ENCODE measurements at regions not wholly inside any gene's neighbourhood (a gene's known extent, or its start where the extent isn't known, plus 50 kb on each side); places are given as distances from the start of the nearest gene placed in this dataset.
A peak's percentile ranks its signal among the peaks of the same experiment; 100 is the strongest.
"Not testable (repeated sequence)": the region's sequence is repeated elsewhere in the genome, so short reads cannot be mapped to it uniquely, and the experiment has no call there.

DNA sequence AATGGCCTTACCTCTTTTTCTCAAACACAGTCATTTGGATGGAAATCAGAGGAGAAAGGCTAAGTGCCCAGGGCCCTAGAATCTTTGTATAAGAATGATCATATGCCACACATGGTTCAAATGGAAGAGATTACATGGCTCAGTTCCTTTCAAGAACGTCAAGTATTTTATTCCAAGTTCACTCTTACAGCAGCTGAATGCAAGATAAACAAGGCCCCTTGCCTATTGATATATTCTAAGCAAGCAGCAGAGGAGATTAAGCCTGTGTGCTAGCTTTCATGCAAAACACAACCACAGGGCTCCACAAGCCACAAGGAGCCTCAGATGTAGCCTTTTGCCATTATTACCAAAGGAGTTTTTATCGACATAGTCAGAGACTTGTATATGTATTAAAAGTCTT, 55.3 kb upstream of the SLCO6A1 start:
- no peak for DNase-seq

DNA sequence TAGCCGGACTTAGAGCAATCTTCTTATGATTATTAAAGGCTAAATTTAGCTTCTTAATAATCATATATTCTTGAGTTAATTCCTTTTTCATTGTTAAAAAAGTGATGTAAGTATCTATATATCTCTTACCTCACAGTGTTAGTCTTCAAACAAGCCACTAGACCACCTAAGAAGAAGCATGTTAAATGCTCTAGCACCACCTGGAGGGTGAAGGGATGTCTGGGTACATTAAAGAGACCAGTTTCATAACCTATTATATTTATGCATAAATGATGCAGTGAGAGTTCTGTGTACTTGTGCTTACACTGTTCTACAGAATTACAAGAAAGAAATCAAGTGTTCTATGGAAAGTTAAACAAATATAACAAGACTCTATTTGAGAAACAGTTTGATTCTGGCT, 55.9 kb upstream of the SLCO6A1 start:
- DNase-seq: no peak

DNA sequence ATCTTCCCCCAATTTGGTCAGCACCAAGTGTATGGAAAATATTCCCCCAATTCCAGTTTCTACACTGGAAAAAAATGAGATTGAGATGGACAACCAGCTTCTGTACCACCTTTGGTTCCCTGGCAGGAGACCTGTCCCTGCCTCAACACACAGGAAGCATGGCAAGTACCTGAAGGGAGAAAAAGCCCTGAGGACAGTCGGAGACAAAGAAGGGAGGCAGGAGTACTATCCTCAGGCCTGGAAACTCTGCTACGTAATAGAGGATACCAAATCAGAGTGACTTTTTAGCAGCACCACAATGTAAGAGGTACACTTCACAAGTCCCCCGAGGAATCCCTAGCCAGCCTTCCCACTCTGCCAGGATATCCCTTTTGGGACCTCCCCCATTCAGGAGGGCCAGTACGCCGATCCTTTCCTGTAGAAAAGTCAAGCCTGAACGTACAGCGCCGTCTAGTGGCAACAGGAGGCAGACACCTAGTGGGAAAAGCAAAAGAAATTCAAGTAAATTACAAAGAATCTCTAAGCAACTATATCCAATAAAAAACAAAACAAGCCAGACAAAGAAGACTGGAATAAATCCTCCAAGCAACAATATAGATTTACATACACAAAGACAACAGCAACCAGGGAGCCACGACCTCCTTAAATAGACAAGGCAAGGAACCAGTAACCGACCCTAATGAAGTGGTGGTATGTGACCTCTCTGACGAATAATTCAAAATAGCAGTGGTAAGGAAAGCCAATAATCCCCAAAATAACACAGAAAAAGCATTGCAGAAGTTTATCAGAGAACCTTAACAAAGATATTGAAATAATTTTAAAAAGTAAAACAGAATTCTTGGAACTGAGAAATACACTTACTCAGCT, 63.3 kb upstream of the SLCO6A1 start:
- no peak for DNase-seq

DNA sequence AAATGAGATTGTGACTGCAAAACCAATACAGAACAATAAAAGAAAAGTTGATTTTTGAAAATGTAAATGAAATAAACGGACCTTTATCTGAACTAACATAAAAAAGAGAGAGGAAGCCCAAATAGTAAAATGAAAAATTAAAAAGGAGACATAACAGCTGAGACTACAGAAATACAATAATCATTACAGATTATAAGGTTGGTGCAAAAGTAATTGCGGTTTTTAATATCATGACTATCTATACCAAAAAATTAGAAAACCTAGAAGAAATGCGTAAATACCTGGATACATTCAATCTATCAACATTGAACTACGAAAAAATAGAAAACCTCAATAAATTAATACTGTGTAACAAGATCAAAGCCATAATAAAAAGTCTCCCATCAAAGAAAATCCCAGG, 71.9 kb upstream of the SLCO6A1 start:
- no peak for DNase-seq

DNA sequence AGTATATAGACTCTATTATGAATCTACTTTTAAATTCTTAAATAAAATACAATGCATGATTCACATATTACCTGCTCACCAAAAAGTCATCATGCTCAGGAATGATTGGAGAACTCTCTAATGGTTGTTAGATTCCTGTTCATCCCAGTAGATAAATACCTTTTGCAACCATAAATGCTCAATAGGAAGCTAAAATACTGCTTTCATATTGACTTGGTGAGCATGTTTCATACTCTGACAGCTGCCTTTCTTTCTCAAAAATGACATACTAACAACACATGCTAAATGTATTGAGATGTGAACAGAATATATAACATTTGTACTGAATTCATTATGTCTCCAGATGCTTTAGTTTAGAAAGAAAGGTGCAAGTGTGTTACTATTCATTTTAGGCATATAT, 79.6 kb upstream of the SLCO6A1 start:
- DNase-seq: no peak

DNA sequence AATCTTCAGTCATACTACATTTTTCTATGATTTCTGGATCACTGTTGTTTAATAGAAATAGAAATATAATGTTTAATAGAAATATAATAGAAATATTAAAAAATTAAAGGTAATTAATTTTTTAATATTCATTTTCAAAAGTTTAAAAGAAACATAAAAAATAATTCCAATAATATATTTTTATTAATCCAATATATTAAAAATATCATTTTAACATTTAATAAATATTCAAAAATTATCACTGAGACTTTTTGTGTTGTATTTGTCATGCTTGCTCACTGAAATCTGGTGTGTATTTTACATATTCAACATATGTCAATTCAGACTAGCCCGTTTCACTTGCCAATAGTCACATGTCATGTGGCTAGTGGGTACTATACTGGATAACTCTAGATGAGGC, 80.6 kb upstream of the SLCO6A1 start:
- no peak for DNase-seq

DNA sequence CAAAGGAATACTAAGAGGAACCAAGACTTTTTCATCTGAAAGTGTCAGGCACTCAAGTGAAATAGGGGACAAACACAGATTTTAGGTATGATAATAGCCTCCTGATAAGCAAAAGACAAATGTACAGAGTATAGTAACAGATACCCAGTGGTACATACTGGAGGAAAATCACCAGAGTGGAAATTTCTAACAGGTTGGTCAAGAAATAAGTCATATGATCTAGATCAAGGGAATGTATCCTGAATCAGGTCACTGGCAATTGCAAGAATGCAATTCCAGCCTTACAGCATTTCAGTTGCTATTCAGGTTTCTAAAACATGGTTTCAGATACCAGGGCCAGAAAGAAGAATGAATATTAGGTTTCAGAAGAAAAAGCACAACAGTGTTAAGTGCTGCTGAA, 82.2 kb upstream of the SLCO6A1 start:
- no peak for DNase-seq

DNA sequence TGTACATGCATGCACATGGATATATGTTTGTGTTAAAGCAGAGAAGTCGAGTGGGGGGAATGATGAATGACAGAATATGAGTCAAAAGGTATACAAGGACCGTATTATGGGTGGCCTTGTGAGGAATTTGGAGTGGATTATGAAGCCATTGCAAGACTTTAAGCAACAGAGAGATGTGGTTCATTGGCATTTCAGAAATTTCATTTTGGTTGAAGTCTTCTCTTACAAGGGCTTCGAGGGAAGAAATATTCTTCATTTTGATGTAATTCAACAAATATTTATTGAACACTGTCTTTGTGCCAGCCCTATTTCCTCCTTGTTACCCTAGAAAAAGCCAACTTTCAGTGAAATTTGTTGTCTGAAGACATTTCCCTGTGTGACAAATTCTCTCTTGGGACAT, 83.9 kb upstream of the SLCO6A1 start:
- DNase-seq: peak; percentile 60

DNA sequence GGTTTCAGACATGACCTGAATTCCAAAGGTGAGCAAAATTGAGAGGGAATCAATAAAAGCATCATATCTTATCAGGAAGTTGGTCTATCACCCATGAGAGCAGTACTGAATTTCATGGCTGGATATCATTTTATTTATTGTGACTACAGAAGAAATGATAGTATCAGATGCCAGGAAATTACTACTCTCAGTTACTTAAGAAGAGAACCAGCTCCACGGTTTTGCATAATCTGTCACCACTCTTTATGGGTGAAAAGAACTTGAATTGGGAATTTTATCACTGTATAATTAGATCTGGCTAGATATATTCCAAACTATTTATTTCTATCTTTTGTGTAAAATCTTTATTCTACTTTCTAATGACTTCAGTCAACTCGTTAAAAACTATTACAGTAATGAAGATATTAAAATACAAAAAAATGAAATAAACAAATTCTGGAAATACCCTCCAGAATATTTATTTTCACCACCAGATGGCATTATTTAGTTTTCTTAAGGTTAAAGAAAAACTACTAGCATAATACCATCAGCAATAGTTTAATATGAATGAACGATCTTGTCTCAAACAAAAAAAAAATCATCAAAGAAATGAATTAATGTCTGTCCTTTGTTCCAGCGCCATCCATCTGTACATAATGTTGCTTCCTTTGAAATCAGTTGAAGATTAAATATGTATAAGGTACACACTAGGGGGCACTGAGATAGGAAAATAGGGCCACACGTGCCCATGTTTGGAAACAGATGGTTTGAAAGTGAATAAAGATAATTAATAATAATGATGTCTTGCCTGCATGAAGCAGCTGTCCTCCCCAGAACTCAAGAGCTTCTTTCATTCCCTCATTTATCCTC, 84.7 kb upstream of the SLCO6A1 start:
- peak; percentile 13 for DNase-seq

DNA sequence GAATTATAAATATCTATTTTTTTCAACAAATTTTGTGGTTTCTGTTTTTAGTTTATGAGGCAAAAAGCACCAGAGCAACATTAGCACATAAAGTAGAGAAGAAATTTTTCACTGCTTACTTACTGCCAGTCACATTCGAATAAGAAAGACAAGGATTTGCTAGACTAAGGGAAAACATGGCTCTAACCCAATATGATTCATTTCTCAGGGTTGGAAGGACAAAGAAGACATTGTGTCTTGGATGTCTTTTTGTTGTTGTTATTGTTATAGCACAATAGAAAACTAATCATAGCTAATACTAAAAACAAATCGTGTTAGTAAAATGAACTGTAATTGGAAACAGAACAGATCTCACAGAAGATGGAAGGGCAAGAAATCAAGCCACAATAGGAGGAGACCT, 90.9 kb upstream of the SLCO6A1 start:
- no peak for DNase-seq

DNA sequence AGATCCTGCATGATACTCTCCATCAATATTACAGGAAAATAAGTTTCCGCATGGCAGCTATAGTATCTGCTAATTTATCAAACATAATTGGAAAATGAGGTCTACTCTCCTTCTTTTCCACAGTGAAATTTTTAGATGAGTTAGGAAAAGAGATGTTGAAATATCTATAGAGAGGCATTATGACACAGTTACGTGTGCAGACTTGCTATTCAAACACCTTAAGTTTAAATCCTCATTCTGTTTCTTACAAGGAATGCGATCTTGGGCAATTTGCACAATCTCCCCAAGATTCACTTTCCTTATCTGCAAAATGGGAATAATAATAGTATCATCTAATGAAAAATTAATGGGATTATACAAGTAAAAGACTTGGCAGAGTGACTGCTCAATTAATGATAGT, 91.7 kb upstream of the SLCO6A1 start:
- DNase-seq: no peak

DNA sequence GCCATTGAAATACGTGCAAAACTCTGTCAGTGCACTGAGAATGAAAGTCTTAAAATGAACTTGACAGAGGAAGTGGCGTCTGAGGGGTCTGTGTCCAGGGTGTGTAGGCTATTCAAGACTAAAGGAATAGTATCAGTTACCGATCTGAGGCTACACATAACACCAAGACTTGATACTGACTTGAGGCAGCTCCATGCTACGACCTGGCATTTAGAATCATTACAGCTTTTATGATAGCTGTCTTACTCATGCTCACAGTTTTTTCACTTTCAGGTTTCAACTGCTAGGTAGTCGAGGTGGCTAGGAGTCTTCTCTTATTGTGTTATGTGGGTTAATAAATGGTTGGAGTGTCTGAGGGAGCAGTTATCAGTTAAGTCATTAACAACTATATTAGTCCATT, 92.8 kb upstream of the SLCO6A1 start:
- DNase-seq: no peak

DNA sequence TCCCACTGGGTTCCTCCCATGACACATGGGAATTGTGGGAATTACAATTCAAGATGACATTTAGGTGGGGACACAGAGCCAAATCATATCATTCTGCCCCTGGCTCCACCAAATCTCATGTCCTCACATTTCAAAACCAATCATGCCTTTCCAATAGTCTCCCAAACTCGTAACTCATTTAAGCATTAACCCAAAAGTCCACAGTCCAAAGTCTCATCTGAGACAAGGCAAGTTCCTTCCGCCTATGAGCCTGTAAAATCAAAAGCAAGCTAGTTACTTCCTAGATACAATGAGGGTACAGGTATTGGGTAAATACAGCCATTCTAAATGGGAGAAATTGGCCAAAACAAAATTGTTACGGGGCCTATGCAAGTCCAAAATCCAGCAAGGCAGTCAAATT, 93.8 kb upstream of the SLCO6A1 start:
- not testable (repeated sequence) for DNase-seq

DNA sequence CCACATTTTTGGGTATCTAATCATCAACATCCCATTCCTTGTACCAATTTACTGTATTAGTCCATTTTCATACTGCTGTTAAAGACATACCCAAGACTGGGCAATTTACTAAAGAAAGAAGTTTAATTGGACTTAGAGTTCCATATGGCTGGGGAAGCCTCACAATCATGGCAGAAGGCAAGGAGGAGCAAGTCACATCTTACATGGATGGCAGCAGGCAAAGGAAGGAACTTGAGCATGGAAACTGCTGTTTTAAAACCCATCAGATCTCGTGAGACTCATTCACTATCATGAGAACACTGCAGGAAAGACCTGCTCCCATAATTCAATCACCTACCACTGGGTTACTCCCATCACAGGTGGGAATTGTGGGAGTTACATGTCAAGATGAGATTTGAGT, 95.4 kb upstream of the SLCO6A1 start:
- no peak for DNase-seq

DNA sequence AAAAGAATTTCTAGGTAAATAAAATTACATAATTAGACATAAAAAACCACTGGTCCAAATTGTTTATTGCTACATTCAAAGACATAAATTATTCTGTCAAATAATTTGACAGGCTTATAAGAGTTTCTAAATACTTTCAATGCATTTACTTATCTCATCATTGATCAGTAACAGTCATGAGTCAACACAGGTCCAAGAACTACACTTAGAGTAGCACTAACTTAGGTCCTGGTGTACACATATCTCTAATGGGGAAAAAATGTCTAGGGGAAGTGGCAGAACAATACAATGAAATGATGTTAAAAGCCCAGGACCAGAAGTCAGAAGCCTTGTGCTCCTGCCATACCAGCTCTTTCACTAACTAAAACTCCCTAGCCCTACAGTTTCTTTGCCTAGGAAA, 96.5 kb upstream of the SLCO6A1 start:
- no peak for DNase-seq

DNA sequence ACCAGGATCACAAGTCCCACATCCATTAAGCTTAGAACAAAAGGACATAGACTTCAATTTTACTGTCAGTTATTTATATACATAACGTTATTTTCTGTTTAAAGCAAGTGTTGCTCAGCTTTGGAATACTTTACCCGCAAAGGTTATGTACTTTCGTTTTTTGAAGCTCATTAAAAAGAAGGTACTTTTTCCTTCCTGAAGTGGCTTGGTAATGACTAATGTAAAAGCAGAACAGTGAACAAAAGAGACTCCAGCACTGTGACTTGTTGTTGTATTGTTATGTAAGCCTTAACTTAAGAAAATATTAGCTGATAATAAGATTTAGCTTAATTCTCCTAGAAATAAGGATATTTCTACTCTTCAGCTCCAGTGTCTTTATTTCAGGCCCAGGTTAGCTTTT, 97.3 kb upstream of the SLCO6A1 start:
- DNase-seq: no peak

DNA sequence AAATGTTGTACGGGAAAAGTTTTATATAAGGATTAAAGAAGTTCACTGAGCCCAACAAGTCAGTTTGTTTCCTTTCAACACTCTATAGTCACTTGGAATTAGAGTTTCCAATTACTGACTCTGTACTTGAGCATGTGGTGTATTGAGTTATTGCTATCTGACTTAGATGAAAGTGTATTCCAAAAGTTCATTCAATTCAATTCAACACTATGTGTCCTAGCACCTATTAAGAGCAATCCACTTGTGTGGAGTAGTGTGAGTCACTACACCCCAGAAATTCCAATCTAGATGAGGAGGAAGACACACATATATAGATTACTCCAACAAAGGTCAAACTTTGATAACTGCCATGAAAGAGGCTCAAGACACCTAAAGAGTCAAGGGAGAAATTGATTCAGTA, 98.2 kb upstream of the SLCO6A1 start:
- no peak for DNase-seq

DNA sequence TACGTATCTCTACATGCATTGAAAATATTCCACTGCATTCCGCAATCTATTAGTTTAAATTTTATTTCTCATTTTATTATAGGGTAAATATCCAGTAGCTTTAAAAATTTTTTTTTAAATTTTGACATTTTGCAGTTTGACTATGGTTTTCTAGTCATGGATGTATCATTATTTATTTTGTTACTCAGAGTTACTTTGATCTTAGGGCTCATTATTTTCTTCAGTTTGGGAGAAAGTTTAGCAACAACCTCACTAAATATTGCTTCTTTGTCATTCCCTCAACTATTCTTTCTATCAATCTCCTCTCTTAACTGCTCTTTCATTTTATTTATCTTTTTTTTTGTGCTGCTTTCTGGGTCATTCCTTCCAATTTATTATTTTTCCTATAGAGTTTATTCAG, 100.5 kb upstream of the SLCO6A1 start:
- DNase-seq: no peak

DNA sequence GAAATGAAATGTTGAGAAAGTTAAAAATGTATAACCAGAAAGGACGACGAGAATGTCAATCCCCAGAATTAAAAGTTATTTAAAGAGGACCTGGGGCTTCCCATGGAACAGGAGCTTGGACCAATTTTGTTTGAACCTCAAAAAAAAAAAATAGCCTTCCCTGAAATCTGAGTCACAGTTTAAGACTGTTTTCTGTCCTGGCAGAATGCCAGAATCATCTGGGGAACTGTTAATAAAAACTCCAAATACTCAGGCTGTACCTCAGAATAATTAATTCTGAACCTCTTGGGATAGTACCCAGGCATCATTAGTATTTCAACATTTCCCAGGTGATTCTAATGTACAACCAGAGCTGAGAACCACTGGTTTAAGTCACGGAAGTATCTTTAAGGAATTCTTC, 102.2 kb upstream of the SLCO6A1 start:
- peak; percentile 38 for DNase-seq

DNA sequence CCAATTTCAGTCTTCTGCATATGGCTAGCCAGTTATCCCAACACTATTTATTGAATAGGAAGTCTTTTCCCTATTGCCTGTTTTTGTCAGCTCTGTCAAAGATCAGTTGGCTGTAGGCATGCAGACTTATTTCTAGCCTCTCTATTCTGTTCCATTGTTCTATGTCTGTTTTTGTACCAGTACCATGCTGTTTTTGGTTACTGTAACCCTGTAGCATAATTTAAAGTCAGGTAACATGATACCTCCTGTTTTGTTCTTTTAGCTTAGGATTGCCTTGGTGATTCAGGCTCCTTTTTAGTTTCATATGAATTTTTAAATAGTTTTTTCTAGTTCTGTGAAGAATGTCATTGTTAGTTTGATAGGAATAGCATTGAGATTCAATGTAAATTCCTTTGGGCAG, 104.9 kb upstream of the SLCO6A1 start:
- DNase-seq: no peak

DNA sequence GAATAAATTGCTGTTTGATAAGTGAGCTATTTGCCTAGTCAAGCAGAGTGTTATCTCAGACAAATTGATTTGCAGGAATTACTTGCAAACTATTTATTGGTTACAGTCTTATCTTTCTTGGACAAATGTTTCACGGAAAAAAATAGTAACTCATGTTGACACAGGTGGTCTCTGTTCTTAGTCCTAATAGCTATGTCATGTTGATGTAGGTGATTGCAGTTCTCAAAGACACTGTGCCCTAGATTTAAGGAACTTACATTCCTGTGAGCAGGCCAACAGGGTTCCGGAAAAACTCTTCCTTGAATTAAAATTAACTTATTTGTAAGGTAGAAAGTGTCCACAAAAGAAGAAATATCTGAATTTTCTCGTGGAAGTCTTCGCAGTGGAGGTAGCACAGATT, 109.6 kb upstream of the SLCO6A1 start:
- DNase-seq: no peak

DNA sequence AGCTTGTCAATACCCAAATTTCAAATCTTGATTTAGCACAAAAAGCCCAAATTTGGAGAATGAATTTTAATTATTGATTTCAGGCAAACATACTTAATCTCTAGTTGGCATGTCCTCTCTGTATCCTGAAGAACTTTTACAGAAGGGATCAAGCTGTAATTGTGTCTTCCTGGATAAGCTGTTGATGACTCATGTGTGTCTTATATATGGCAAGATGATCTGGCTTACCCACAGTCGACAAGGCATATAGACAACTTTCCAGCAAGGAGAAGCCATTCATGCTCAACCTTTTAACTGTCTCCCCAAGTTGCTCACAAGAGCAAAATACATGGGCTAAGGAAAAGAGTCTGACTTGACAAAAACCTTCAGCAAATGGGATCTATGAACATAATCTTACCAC, 112.5 kb upstream of the SLCO6A1 start:
- no peak for DNase-seq

DNA sequence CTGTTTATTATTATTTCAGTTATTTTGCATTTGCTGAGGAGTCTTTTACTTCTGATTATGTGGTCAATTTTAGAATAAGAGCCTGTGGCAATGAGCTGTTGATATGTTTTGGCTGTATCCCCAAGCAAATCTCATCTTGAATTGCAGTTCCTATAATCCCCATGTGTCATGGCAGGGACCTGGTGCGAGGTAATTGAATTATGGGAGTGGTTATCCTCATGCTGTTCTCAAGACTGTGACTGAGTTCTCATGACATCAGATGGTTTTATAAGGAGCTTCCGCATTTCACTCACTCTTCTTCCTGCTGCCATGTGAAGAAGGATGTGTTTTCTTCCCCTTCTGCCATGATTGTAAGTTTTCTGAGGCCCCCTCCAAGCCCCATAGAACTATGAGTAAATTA, 114.9 kb upstream of the SLCO6A1 start:
- DNase-seq: no peak
